ENCODE measurements at regions not wholly inside any gene's neighbourhood (a gene's known extent, or its start where the extent isn't known, plus 50 kb on each side); places are given as distances from the start of the nearest gene placed in this dataset.
"Not testable (repeated sequence)": the region's sequence is repeated elsewhere in the genome, so short reads cannot be mapped to it uniquely, and the experiment has no call there.

GRCh38 chr13:56615572-56615971 lies 525.1 kb upstream of the PRR20A start:
- Histone ChIP-seq H3K36me3 (ENCODE audit: control insufficient read depth in 4 of 4, insufficient read depth in 4 of 4, low read length in 4 of 4) (no peaks in the 10 kb centered on the region), H3K9me3 (ENCODE audit: control insufficient read depth in 4 of 4, insufficient read depth in 3 of 4, low read length in 3 of 4) (no peaks in the 10 kb centered on the region), H3K27me3 (ENCODE audit: control insufficient read depth in 3 of 3, insufficient read depth in 3 of 3, low read length in 2 of 3) (no peaks in the 10 kb centered on the region), H3K9ac (ENCODE audit: insufficient read depth in 1 of 2, low read length in 2 of 2) (no peak overlapping the region), H3K4me1 (ENCODE audit: control insufficient read depth in 5 of 5, insufficient read depth in 5 of 5, low read length in 5 of 5) (no peaks in the 10 kb centered on the region), H3K27ac (ENCODE audit: low read depth in 1 of 2, low read length in 1 of 2) (no peak overlapping the region), H3K4me3 (no peak overlapping the region)
- ATAC-seq (ENCODE audit: insufficient read depth, low FRiP score) (no peak), DNase-seq (no peak)
- WGBS, 2 donors = 86 to 93% methylated on average over 4 of the region's 4 CpGs
- TF ChIP-seq CTCF (IDR thresholded peaks at IDR 0.05; ENCODE audit: control extremely low read depth, extremely low read depth) = no peak

- H3K27me3 ChIP-seq (ENCODE audit: control insufficient read depth in 3 of 3, insufficient read depth in 3 of 3, low read length in 2 of 3) = no peaks in the 10 kb centered on the region
- TF ChIP-seq CTCF (IDR thresholded peaks at IDR 0.05; ENCODE audit: control extremely low read depth, extremely low read depth) = no peak
- H3K4me1 ChIP-seq (ENCODE audit: control insufficient read depth in 5 of 5, insufficient read depth in 5 of 5, low read length in 5 of 5) = no peaks in the 10 kb centered on the region
- H3K36me3 ChIP-seq (ENCODE audit: control insufficient read depth in 4 of 4, insufficient read depth in 4 of 4, low read length in 4 of 4) = no peaks in the 10 kb centered on the region
- ATAC-seq (ENCODE audit: insufficient read depth, low FRiP score) (no peak), DNase-seq (no peak)
- peaks cover 0 to 11% (median 4%) of the 10 kb centered on the region in 4 donors for H3K9me3 ChIP-seq (ENCODE audit: control insufficient read depth in 4 of 4, insufficient read depth in 3 of 4, low read length in 3 of 4)
- H3K27ac ChIP-seq (ENCODE audit: low read depth in 1 of 2, low read length in 1 of 2) = no peak overlapping the region
- H3K9ac ChIP-seq (ENCODE audit: insufficient read depth in 1 of 2, low read length in 2 of 2) = no peak overlapping the region
- 85% methylated on average over 4 of the region's 4 CpGs for WGBS, 2 donors
- H3K4me3 ChIP-seq = no peak overlapping the region
These were observed 517.9 kb upstream of the PRR20A start for GRCh38 chr13:56622840-56623239.

DNA sequence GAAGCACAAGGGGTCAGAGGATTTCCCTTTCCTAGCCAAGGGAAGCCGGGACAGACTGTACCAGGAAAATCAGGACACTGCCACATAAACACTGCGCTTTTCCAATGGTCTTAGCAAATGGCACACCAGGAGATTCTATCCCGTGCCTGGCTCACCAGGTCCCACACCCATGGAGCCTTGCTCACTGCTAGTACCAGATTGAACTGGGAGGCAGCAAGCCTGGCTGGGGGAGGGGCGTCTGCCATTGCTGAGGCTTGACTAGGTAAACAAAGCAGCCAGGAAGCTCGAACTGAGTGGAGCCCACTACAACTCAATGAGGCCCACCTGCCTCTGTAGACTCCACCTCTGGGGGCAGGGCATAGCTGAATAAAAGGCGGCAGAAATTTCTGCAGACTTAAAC lies 511.8 kb upstream of the PRR20A start:
- not testable (repeated sequence) for H3K4me3 ChIP-seq; H3K9me3 ChIP-seq (ENCODE audit: control insufficient read depth in 4 of 4, insufficient read depth in 3 of 4, low read length in 3 of 4); DNase-seq; H3K4me1 ChIP-seq (ENCODE audit: control insufficient read depth in 5 of 5, insufficient read depth in 5 of 5, low read length in 5 of 5); H3K9ac ChIP-seq (ENCODE audit: insufficient read depth in 1 of 2, low read length in 2 of 2); ATAC-seq (ENCODE audit: insufficient read depth, low FRiP score); H3K27me3 ChIP-seq (ENCODE audit: control insufficient read depth in 3 of 3, insufficient read depth in 3 of 3, low read length in 2 of 3); H3K36me3 ChIP-seq (ENCODE audit: control insufficient read depth in 4 of 4, insufficient read depth in 4 of 4, low read length in 4 of 4); H3K27ac ChIP-seq (ENCODE audit: low read depth in 1 of 2, low read length in 1 of 2)
- 84 to 90% methylated on average over 6 of the region's 6 CpGs for WGBS, 2 donors

DNA sequence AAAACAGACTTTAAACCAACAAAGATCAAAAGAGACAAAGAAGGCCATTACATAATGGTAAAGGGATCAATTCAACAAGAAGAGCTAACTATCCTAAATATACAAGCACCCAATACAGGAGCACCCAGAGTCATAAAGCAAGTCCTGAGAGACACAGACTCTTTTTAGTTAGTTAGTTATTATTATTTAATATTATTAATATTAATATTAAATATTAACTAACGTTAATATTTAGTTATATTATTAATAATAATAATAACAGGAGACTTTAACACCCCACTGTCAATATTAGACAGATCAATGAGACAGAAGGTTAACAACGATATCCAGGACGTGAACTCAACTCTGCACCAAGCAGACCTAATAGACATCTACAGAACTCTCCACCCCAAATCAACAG lies 509.7 kb upstream of the PRR20A start:
- H3K4me1 ChIP-seq (ENCODE audit: control insufficient read depth in 5 of 5, insufficient read depth in 5 of 5, low read length in 5 of 5); H3K27ac ChIP-seq (ENCODE audit: low read depth in 1 of 2, low read length in 1 of 2); H3K9me3 ChIP-seq (ENCODE audit: control insufficient read depth in 4 of 4, insufficient read depth in 3 of 4, low read length in 3 of 4); ATAC-seq (ENCODE audit: insufficient read depth, low FRiP score); DNase-seq; H3K4me3 ChIP-seq; H3K9ac ChIP-seq (ENCODE audit: insufficient read depth in 1 of 2, low read length in 2 of 2); H3K36me3 ChIP-seq (ENCODE audit: control insufficient read depth in 4 of 4, insufficient read depth in 4 of 4, low read length in 4 of 4); H3K27me3 ChIP-seq (ENCODE audit: control insufficient read depth in 3 of 3, insufficient read depth in 3 of 3, low read length in 2 of 3): not testable (repeated sequence)
- WGBS, 2 donors = 88 to 93% methylated on average over 3 of the region's 3 CpGs

GRCh38 chr13:56653043-56653442 lies 487.7 kb upstream of the PRR20A start:
- H3K36me3 ChIP-seq (ENCODE audit: control insufficient read depth in 4 of 4, insufficient read depth in 4 of 4, low read length in 4 of 4) = no peaks in the 10 kb centered on the region
- H3K9me3 ChIP-seq (ENCODE audit: control insufficient read depth in 4 of 4, insufficient read depth in 3 of 4, low read length in 3 of 4) = no peaks in the 10 kb centered on the region
- H3K27me3 ChIP-seq (ENCODE audit: control insufficient read depth in 3 of 3, insufficient read depth in 3 of 3, low read length in 2 of 3) = no peaks in the 10 kb centered on the region
- no peak overlapping the region for H3K27ac ChIP-seq (ENCODE audit: low read depth in 1 of 2, low read length in 1 of 2)
- no peaks in the 10 kb centered on the region for H3K4me1 ChIP-seq (ENCODE audit: control insufficient read depth in 5 of 5, insufficient read depth in 5 of 5, low read length in 5 of 5)
- no peak overlapping the region for H3K9ac ChIP-seq (ENCODE audit: insufficient read depth in 1 of 2, low read length in 2 of 2)
- H3K4me3 ChIP-seq = no peak overlapping the region
- no peak for DNase-seq
- 66 to 75% methylated on average over 2 of the region's 2 CpGs for WGBS, 2 donors
- ATAC-seq (ENCODE audit: insufficient read depth, low FRiP score) = no peak
- TF ChIP-seq CTCF (IDR thresholded peaks at IDR 0.05; ENCODE audit: control extremely low read depth, extremely low read depth) = no peak

Data from lung (tissue), 11 donors.